ENCODE measurements at regions not wholly inside any gene's neighbourhood (a gene's known extent, or its start where the extent isn't known, plus 50 kb on each side); places are given as distances from the start of the nearest gene placed in this dataset.

DNA sequence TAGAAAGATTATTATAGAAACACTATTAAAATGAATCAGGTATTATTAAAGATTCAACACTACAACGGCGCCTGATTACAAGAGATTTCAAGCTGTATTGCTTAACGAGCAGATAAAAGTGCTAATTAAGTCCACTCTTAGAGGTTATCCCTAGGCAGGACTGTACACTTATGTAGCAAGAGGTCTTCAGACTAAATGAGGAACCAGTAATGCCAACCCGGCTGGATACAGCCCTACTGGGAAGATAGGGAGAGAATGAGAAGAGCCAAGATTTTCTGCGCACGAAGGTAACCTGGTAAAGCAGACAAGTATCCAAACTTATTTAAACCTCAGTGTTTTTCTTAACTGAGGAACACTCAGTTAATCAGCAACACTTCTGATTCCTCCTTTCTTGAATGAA is 115.7 kb upstream of the HIVEP3 start:
- TF ChIP-seq, protein P1, sequence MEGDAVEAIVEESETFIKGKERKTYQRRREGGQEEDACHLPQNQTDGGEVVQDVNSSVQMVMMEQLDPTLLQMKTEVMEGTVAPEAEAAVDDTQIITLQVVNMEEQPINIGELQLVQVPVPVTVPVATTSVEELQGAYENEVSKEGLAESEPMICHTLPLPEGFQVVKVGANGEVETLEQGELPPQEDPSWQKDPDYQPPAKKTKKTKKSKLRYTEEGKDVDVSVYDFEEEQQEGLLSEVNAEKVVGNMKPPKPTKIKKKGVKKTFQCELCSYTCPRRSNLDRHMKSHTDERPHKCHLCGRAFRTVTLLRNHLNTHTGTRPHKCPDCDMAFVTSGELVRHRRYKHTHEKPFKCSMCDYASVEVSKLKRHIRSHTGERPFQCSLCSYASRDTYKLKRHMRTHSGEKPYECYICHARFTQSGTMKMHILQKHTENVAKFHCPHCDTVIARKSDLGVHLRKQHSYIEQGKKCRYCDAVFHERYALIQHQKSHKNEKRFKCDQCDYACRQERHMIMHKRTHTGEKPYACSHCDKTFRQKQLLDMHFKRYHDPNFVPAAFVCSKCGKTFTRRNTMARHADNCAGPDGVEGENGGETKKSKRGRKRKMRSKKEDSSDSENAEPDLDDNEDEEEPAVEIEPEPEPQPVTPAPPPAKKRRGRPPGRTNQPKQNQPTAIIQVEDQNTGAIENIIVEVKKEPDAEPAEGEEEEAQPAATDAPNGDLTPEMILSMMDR (IDR thresholded peaks at IDR 0.05 in 2 of 3, conservative IDR thresholded peaks at IDR 0.05 in 1 of 3; ENCODE audit: insufficient read depth in 2 of 3, low read depth in 1 of 3, low read length in 3 of 3): no peak
- TF ChIP-seq COPS2 (conservative IDR thresholded peaks at IDR 0.05) (no peak), DPF2 (IDR thresholded peaks at IDR 0.05) (no peak), ELF4 (CRISPR knock-in tag; IDR thresholded peaks at IDR 0.05) (no peak), ZNF584 (CRISPR knock-in tag; IDR thresholded peaks at IDR 0.05; ENCODE audit: low read depth) (no peak), RCOR1 (IDR thresholded peaks at IDR 0.05; ENCODE audit: borderline replicate concordance in 1 of 2, low read depth in 2 of 2, low read length in 2 of 2) (no peak), HSF4 (CRISPR knock-in tag; IDR thresholded peaks at IDR 0.05; ENCODE audit: borderline replicate concordance) (no peak), NEUROD1 (IDR thresholded peaks at IDR 0.05; ENCODE audit: borderline replicate concordance, low read depth, low read length, partially characterized antibody) (no peak), YY1 (IDR thresholded peaks at IDR 0.05; ENCODE audit: borderline replicate concordance in 1 of 3, control insufficient read depth in 1 of 3, extremely low read depth in 1 of 3, insufficient read depth in 3 of 3, insufficient read length in 1 of 3, insufficient replicate concordance in 2 of 3, low read depth in 1 of 3, low read length in 2 of 3) (no peak), FOS (IDR thresholded peaks at IDR 0.05; ENCODE audit: extremely low read depth, insufficient read length) (no peak), CEBPB (tag; IDR thresholded peaks at IDR 0.05) (no peak), PHB (CRISPR knock-in tag; IDR thresholded peaks at IDR 0.05) (no peak), BRD9 (IDR thresholded peaks at IDR 0.05; ENCODE audit: low read depth, partially characterized antibody) (no peak)
